Left ventricle myocardium inferior (tissue), 1 donor: ENCODE measurements at regions not wholly inside any gene's neighbourhood (a gene's known extent, or its start where the extent isn't known, plus 50 kb on each side); places are given as distances from the start of the nearest gene placed in this dataset.
A peak's percentile ranks its signal among the peaks of the same experiment; 100 is the strongest.

ENCODE experiments used
- DNase-seq: peaks from one replicate; pipeline ENCODE4 v3.0.0-alpha.2; 2020
- H3K27ac ChIP-seq: fragments of 200-600 bp; replicated peaks from 2 replicates; pipeline ENCODE4 v1.8.0; 2021
- H3K27me3 ChIP-seq: fragments of 200-600 bp; 2 replicates; pipeline ENCODE4 v1.8.0; 2021; ENCODE audit warnings: low read depth
- H3K36me3 ChIP-seq: fragments of 200-600 bp; 2 replicates; pipeline ENCODE4 v1.8.0; 2021
- H3K4me1 ChIP-seq: fragments of 200-600 bp; 2 replicates; pipeline ENCODE4 v1.8.0; 2021
- H3K4me3 ChIP-seq: fragments of 200-600 bp; 2 replicates; pipeline ENCODE4 v1.8.0; 2021; ENCODE audit warnings: mild to moderate bottlenecking, moderate library complexity
- H3K9me3 ChIP-seq: fragments of 200-600 bp; replicated peaks from 2 replicates; pipeline ENCODE4 v1.8.0; 2021
- CTCF ChIP-seq: fragments of 200-600 bp; IDR thresholded peaks from 2 replicates; pipeline ENCODE4 v1.8.0; 2021; ENCODE audit warnings: antibody characterized with exemption, mild to moderate bottlenecking, borderline replicate concordance
- intact Hi-C: fragments of 100-400 bp; cut with micrococcal nuclease; formaldehyde crosslinking; loops from one replicate; pipeline ENCODE4 v1.11.0; 2022
- donor health status: DM: no; HTN: yes; CAD: no; lungs with severe emphysema.

- H3K4me1 ChIP-seq = no peaks in the 10 kb centered on the region
- no peak overlapping the region for H3K27ac ChIP-seq
- no peaks in the 10 kb centered on the region for H3K27me3 ChIP-seq
- H3K9me3 ChIP-seq = peaks cover 21% of the 10 kb centered on the region
- intact Hi-C loops = no loop called here
- no peak for TF ChIP-seq CTCF
- no peaks in the 10 kb centered on the region for H3K36me3 ChIP-seq
- H3K4me3 ChIP-seq = no peak overlapping the region
- no peak for DNase-seq
Observed at GRCh38 chr4:63580796-63581475, 828.3 kb downstream of the TECRL start.

GRCh38 chr4:63578383-63578782 is 830.9 kb downstream of the TECRL start:
- peaks cover 43% of the 10 kb centered on the region for H3K9me3 ChIP-seq
- no peak for DNase-seq
- H3K4me1 ChIP-seq = no peaks in the 10 kb centered on the region
- no peak for TF ChIP-seq CTCF
- intact Hi-C loops = no loop called here
- H3K27me3 ChIP-seq = no peaks in the 10 kb centered on the region
- no peaks in the 10 kb centered on the region for H3K36me3 ChIP-seq
- H3K27ac ChIP-seq = no peak overlapping the region
- no peak overlapping the region for H3K4me3 ChIP-seq

DNA sequence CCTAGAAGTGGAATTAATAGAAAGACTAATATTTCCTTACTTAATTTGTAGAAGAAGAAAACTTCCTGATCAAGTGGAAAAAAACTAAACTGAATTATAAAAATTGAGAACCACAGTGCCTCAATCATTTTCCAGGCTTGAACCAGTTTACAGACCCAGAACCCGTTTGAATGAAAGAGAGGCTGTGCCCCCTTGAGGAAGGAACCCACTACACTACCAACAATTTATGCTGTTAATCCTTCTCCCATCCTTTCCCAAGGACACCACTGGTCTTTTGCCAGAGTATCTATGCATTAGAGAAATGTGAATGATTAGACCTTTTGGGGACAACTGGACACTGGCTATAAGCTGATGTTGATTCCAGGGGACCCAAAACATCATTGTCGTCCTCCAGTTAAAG is 842.6 kb downstream of the TECRL start:
- Histone ChIP-seq H3K27ac (no peak overlapping the region), H3K36me3 (no peaks in the 10 kb centered on the region), H3K9me3 (peaks cover 28% of the 10 kb centered on the region), H3K4me1 (no peaks in the 10 kb centered on the region), H3K4me3 (no peak overlapping the region), H3K27me3 (no peaks in the 10 kb centered on the region)
- no peak for DNase-seq
- no peak for TF ChIP-seq CTCF
- intact Hi-C loops = no loop called here

GRCh38 chr4:63563288-63564014 is 845.8 kb downstream of the TECRL start:
- DNase-seq = no peak
- intact Hi-C loops = no loop called here
- peak; percentile 21 for TF ChIP-seq CTCF

DNA sequence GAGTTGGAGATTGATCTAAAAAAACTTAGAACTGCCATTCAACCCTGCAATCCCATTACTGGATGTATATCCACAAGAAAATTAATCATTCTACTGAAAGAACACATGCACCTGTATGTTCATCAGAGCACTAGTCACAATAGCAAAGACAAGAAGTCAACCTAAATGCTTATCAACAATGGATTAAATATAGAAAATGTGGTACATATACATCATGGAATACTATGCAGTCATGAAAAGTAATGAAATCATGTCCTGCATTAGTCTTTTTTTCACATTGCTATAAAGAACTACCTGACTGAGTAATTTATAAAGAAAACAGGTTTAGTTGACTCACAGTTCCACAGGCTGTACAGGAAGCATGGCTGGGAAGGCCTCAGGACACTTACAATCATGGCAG is 850.5 kb downstream of the TECRL start:
- no peaks in the 10 kb centered on the region for H3K27me3 ChIP-seq
- DNase-seq = no peak
- no peaks in the 10 kb centered on the region for H3K36me3 ChIP-seq
- no peak overlapping the region for H3K4me3 ChIP-seq
- peaks cover 10% of the 10 kb centered on the region for H3K9me3 ChIP-seq
- TF ChIP-seq CTCF = no peak
- no peak overlapping the region for H3K27ac ChIP-seq
- H3K4me1 ChIP-seq = no peaks in the 10 kb centered on the region
- intact Hi-C loops = no loop called here

More at GRCh38 chr4:63563288-63564014, 845.8 kb downstream of the TECRL start:
- Histone ChIP-seq H3K9me3 (peaks cover 20% of the 10 kb centered on the region), H3K36me3 (no peaks in the 10 kb centered on the region), H3K27me3 (no peaks in the 10 kb centered on the region), H3K4me3 (no peak overlapping the region), H3K27ac (no peak overlapping the region), H3K4me1 (no peaks in the 10 kb centered on the region)
